Fibroblast of skin of abdomen (primary cell): ENCODE measurements at regions not wholly inside any gene's neighbourhood (a gene's known extent, or its start where the extent isn't known, plus 50 kb on each side); places are given as distances from the start of the nearest gene placed in this dataset.
A peak's percentile ranks its signal among the peaks of the same experiment; 100 is the strongest.

Experiments
- DNase-seq: peaks from one replicate; pipeline ENCODE4 v3.0.0-alpha.2; 2013

- DNase-seq = no peak
Measured at GRCh38 chr3:165444745-165445144, 248.6 kb upstream of the SLITRK3 start.

GRCh38 chr3:165443664-165444063, 247.5 kb upstream of the SLITRK3 start:
- no peak for DNase-seq

GRCh38 chr3:165442061-165442460, 245.9 kb upstream of the SLITRK3 start:
- DNase-seq = no peak

- no peak for DNase-seq
Measured at GRCh38 chr3:165440380-165440779, 244.2 kb upstream of the SLITRK3 start.

GRCh38 chr3:165439765-165440164, 243.6 kb upstream of the SLITRK3 start:
- peak; percentile 42 for DNase-seq

GRCh38 chr3:165434516-165434915, 238.3 kb upstream of the SLITRK3 start:
- DNase-seq = peak; percentile 49

- no peak for DNase-seq
Measured at GRCh38 chr3:165406425-165406824, 210.2 kb upstream of the SLITRK3 start.

- DNase-seq = no peak
Measured at GRCh38 chr3:165404357-165405027, 208.3 kb upstream of the SLITRK3 start.

GRCh38 chr3:165403666-165404065, 207.5 kb upstream of the SLITRK3 start:
- DNase-seq = no peak

GRCh38 chr3:165395188-165395587, 199.0 kb upstream of the SLITRK3 start:
- DNase-seq = no peak

- no peak for DNase-seq
Measured at GRCh38 chr3:165393461-165393860, 197.3 kb upstream of the SLITRK3 start.

- peak; percentile 13 for DNase-seq
Measured at GRCh38 chr3:165390166-165390565, 194.0 kb upstream of the SLITRK3 start.

- DNase-seq = no peak
Measured at GRCh38 chr3:165389653-165390052, 193.5 kb upstream of the SLITRK3 start.

GRCh38 chr3:165389064-165389463, 192.9 kb upstream of the SLITRK3 start:
- DNase-seq = peak; percentile 23

- DNase-seq = no peak
Measured at GRCh38 chr3:165383381-165383780, 187.2 kb upstream of the SLITRK3 start.

GRCh38 chr3:165382672-165383071, 186.5 kb upstream of the SLITRK3 start:
- no peak for DNase-seq

GRCh38 chr3:165378761-165379160, 182.6 kb upstream of the SLITRK3 start:
- DNase-seq = no peak

GRCh38 chr3:165359005-165359404, 162.8 kb upstream of the SLITRK3 start:
- DNase-seq = no peak

GRCh38 chr3:165355316-165355715, 159.1 kb upstream of the SLITRK3 start:
- no peak for DNase-seq

- DNase-seq = no peak
Measured at GRCh38 chr3:165347526-165347925, 151.3 kb upstream of the SLITRK3 start.

GRCh38 chr3:165346503-165346902, 150.3 kb upstream of the SLITRK3 start:
- DNase-seq = no peak

GRCh38 chr3:165343185-165343584, 147.0 kb upstream of the SLITRK3 start:
- no peak for DNase-seq

GRCh38 chr3:165339753-165340152, 143.6 kb upstream of the SLITRK3 start:
- peak; percentile 13 for DNase-seq

- DNase-seq = peak; percentile 36
Measured at GRCh38 chr3:165336786-165337185, 140.6 kb upstream of the SLITRK3 start.
